Liver (tissue), 3 donors: ENCODE measurements at regions not wholly inside any gene's neighbourhood (a gene's known extent, or its start where the extent isn't known, plus 50 kb on each side); places are given as distances from the start of the nearest gene placed in this dataset.

Experiments used
- EGR1 ChIP-seq, 2 donors: IDR thresholded peaks; 2 replicates each; pipeline ENCODE4 v1.6.1; 2016 to 2018; ENCODE audit warnings: antibody characterized with exemption in 2 of 2, low read depth in 2 of 2
- FOXA2 ChIP-seq: IDR thresholded peaks from 2 replicates; pipeline ENCODE4 v1.6.1; 2016; ENCODE audit warnings: antibody characterized with exemption
- JUND ChIP-seq, 2 donors: IDR thresholded peaks; 2 replicates each; pipeline ENCODE4 v1.6.1; 2016; ENCODE audit warnings: antibody characterized with exemption in 2 of 2
- TAF1 ChIP-seq: conservative IDR thresholded peaks from 2 replicates; pipeline ENCODE4 v1.6.1; 2016; ENCODE audit warnings: antibody characterized with exemption, mild to moderate bottlenecking
- TF ChIP-seq, protein P1 (sequence below): fragments of 150-350 bp; IDR thresholded peaks from 2 replicates; pipeline ENCODE4 v1.5.1; 2017; ENCODE audit warnings: improper control_type of control experiment, low read depth, low read length; ENCODE audit not compliant: missing input control
- TF ChIP-seq, protein P2 (sequence below): IDR thresholded peaks from 2 replicates; pipeline ENCODE4 v1.6.1; 2016; ENCODE audit warnings: antibody characterized with exemption, mild to moderate bottlenecking
- donor health status: healthy.
- donor health status: healthy.

DNA sequence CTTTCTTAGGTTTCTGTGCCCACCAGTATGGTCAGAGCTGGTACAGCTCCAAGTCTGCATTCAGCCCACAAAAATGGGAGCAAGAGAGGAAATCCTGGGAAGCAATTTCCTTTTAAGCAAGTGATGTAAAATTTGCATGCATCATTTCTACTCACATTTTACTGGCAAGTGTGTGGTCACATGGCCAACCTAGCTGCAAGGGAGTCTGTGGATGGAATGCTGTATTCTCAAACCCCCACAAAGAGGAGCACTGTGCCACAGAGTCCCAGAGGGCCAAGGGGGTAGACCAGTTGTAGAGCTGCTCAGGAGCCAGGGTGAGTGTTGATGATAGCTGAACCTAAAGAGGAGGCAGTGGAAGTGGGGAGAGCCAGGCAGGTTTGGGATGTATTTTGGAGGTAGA, 154.3 kb upstream of the SPRY4 start:
- TF ChIP-seq FOXA2 (no peak), EGR1 (IDR thresholded peaks at IDR 0.05; ENCODE audit: low read depth in 2 of 2) (no peak), TAF1 (no peak), JUND (IDR thresholded peaks at IDR 0.05) (no peak)
- TF ChIP-seq, protein P1, sequence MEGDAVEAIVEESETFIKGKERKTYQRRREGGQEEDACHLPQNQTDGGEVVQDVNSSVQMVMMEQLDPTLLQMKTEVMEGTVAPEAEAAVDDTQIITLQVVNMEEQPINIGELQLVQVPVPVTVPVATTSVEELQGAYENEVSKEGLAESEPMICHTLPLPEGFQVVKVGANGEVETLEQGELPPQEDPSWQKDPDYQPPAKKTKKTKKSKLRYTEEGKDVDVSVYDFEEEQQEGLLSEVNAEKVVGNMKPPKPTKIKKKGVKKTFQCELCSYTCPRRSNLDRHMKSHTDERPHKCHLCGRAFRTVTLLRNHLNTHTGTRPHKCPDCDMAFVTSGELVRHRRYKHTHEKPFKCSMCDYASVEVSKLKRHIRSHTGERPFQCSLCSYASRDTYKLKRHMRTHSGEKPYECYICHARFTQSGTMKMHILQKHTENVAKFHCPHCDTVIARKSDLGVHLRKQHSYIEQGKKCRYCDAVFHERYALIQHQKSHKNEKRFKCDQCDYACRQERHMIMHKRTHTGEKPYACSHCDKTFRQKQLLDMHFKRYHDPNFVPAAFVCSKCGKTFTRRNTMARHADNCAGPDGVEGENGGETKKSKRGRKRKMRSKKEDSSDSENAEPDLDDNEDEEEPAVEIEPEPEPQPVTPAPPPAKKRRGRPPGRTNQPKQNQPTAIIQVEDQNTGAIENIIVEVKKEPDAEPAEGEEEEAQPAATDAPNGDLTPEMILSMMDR, result no peak
- TF ChIP-seq, protein P2, sequence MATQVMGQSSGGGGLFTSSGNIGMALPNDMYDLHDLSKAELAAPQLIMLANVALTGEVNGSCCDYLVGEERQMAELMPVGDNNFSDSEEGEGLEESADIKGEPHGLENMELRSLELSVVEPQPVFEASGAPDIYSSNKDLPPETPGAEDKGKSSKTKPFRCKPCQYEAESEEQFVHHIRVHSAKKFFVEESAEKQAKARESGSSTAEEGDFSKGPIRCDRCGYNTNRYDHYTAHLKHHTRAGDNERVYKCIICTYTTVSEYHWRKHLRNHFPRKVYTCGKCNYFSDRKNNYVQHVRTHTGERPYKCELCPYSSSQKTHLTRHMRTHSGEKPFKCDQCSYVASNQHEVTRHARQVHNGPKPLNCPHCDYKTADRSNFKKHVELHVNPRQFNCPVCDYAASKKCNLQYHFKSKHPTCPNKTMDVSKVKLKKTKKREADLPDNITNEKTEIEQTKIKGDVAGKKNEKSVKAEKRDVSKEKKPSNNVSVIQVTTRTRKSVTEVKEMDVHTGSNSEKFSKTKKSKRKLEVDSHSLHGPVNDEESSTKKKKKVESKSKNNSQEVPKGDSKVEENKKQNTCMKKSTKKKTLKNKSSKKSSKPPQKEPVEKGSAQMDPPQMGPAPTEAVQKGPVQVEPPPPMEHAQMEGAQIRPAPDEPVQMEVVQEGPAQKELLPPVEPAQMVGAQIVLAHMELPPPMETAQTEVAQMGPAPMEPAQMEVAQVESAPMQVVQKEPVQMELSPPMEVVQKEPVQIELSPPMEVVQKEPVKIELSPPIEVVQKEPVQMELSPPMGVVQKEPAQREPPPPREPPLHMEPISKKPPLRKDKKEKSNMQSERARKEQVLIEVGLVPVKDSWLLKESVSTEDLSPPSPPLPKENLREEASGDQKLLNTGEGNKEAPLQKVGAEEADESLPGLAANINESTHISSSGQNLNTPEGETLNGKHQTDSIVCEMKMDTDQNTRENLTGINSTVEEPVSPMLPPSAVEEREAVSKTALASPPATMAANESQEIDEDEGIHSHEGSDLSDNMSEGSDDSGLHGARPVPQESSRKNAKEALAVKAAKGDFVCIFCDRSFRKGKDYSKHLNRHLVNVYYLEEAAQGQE, result no peak
